HL-60 (cell line): ENCODE measurements at regions not wholly inside any gene's neighbourhood (a gene's known extent, or its start where the extent isn't known, plus 50 kb on each side); places are given as distances from the start of the nearest gene placed in this dataset.

Source experiments
- DNase-seq, 2 experiments: peaks; one replicate each; pipeline ENCODE4 v3.0.0-alpha.2; 2010 to 2020; ENCODE audit warnings: low read depth in 1 of 2, low spot score in 1 of 2
- H3K27ac ChIP-seq: fragments of 250-450 bp; sonication (Bioruptor Pico); replicated peaks from 2 replicates; pipeline ENCODE4 v1.5.1; 2020; ENCODE audit warnings: mild to moderate bottlenecking, moderate library complexity
- H3K27me3 ChIP-seq: fragments of 250-450 bp; sonication (Bioruptor Pico); 2 replicates; pipeline ENCODE4 v1.5.1; 2021; ENCODE audit warnings: mild to moderate bottlenecking, moderate library complexity; ENCODE audit not compliant: insufficient read depth, poor library complexity, severe bottlenecking
- H3K4me3 ChIP-seq: replicated peaks from 2 replicates; pipeline ENCODE4 v1.5.1; 2011; ENCODE audit warnings: mild to moderate bottlenecking, control low read depth, low read length; ENCODE audit not compliant: insufficient read depth
- GABPA ChIP-seq: IDR thresholded peaks from 2 replicates; pipeline ENCODE4 v1.6.1; 2012; ENCODE audit warnings: low read depth
- POLR2AphosphoS5 ChIP-seq: IDR thresholded peaks from 2 replicates; pipeline ENCODE4 v1.6.1; 2012; ENCODE audit warnings: low read depth
- SPI1 ChIP-seq: IDR thresholded peaks from 2 replicates; pipeline ENCODE4 v1.6.1; 2012; ENCODE audit warnings: low read depth, mild to moderate bottlenecking, borderline replicate concordance
- TF ChIP-seq, protein P1 (sequence below): IDR thresholded peaks from one replicate; pipeline ENCODE4 v1.5.1; 2011; ENCODE audit warnings: low read length, control low read depth, inconsistent platforms; ENCODE audit not compliant: insufficient read depth
- TF ChIP-seq, protein P2 (sequence below): IDR thresholded peaks from 2 replicates; pipeline ENCODE4 v1.6.1; 2012; ENCODE audit warnings: low read depth; ENCODE audit not compliant: insufficient replicate concordance

DNA sequence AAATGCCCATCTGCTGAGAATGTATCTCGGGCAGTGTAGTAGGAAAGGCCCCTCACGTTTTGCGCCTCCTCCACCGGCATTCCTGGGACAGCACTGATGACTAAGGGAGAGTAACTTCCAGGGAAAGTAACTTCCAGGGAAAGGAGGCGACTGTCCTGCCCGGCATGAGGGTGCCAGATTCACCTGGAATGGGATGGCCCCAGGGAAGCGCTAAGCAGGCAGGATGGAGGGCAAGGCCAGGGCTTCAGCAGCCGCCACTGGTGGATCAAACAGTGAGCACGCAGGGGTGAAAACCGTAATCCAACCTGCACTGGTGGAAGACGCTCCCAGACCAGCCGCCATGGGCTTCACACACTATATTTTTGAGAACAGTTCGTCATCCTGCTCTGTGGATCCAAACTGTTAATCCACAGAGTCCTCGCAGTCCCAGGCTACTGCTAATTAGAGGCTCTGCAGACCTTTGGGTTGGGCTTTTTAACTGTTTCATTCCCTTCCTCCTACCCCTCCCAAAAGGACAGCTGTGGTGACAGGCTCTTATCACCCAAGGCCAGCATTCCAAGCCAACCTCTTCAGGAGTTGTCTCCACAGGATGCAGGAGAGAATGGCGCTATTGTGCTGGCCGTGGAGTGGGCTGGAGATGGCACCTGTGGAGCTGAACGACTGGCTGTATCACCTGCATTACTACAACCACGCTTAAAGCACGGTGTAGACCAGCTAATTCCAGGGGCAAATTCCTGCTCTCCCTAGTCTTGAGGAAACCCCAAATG, 178.9 kb downstream of the DLL1 start:
- no peak overlapping the region for H3K27ac ChIP-seq
- no peak for DNase-seq
- no peaks in the 10 kb centered on the region for H3K27me3 ChIP-seq
- H3K4me3 ChIP-seq: no peak overlapping the region
- TF ChIP-seq POLR2AphosphoS5: no peak
- TF ChIP-seq GABPA: no peak
- no peak for TF ChIP-seq SPI1
- TF ChIP-seq, protein P1, sequence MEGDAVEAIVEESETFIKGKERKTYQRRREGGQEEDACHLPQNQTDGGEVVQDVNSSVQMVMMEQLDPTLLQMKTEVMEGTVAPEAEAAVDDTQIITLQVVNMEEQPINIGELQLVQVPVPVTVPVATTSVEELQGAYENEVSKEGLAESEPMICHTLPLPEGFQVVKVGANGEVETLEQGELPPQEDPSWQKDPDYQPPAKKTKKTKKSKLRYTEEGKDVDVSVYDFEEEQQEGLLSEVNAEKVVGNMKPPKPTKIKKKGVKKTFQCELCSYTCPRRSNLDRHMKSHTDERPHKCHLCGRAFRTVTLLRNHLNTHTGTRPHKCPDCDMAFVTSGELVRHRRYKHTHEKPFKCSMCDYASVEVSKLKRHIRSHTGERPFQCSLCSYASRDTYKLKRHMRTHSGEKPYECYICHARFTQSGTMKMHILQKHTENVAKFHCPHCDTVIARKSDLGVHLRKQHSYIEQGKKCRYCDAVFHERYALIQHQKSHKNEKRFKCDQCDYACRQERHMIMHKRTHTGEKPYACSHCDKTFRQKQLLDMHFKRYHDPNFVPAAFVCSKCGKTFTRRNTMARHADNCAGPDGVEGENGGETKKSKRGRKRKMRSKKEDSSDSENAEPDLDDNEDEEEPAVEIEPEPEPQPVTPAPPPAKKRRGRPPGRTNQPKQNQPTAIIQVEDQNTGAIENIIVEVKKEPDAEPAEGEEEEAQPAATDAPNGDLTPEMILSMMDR: no peak
- TF ChIP-seq, protein P2, sequence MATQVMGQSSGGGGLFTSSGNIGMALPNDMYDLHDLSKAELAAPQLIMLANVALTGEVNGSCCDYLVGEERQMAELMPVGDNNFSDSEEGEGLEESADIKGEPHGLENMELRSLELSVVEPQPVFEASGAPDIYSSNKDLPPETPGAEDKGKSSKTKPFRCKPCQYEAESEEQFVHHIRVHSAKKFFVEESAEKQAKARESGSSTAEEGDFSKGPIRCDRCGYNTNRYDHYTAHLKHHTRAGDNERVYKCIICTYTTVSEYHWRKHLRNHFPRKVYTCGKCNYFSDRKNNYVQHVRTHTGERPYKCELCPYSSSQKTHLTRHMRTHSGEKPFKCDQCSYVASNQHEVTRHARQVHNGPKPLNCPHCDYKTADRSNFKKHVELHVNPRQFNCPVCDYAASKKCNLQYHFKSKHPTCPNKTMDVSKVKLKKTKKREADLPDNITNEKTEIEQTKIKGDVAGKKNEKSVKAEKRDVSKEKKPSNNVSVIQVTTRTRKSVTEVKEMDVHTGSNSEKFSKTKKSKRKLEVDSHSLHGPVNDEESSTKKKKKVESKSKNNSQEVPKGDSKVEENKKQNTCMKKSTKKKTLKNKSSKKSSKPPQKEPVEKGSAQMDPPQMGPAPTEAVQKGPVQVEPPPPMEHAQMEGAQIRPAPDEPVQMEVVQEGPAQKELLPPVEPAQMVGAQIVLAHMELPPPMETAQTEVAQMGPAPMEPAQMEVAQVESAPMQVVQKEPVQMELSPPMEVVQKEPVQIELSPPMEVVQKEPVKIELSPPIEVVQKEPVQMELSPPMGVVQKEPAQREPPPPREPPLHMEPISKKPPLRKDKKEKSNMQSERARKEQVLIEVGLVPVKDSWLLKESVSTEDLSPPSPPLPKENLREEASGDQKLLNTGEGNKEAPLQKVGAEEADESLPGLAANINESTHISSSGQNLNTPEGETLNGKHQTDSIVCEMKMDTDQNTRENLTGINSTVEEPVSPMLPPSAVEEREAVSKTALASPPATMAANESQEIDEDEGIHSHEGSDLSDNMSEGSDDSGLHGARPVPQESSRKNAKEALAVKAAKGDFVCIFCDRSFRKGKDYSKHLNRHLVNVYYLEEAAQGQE: no peak

DNA sequence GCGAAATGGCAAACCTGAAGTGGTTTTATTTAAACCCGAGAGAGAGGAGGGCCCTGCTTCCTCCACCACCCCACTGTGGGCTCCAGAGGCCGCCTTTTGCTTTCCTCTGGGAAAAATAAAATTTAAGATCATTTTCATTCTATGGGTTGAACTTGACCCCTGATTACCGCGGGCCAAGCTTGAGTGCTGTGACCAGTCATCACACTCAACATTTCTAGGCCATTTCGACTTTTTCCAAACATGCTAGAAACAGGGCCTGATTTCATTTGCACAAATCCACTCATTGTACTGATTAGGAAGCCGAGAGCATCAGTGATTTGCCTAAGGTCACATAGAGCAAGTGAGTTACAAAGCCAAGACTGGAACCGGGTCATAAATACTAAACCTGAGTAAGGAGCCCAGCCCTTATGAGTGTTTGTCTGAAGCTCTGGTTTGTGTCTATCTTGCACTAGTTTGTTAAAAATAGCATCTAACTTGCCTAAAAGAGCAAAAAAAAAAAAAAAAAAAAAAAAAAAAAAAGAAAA, 179.7 kb downstream of the DLL1 start:
- H3K27ac ChIP-seq: no peak overlapping the region
- no peak for DNase-seq
- no peaks in the 10 kb centered on the region for H3K27me3 ChIP-seq
- TF ChIP-seq SPI1: no peak
- TF ChIP-seq, protein P1: no peak
- no peak for TF ChIP-seq GABPA
- TF ChIP-seq POLR2AphosphoS5: no peak
- TF ChIP-seq, protein P2: no peak
- no peak overlapping the region for H3K4me3 ChIP-seq

DNA sequence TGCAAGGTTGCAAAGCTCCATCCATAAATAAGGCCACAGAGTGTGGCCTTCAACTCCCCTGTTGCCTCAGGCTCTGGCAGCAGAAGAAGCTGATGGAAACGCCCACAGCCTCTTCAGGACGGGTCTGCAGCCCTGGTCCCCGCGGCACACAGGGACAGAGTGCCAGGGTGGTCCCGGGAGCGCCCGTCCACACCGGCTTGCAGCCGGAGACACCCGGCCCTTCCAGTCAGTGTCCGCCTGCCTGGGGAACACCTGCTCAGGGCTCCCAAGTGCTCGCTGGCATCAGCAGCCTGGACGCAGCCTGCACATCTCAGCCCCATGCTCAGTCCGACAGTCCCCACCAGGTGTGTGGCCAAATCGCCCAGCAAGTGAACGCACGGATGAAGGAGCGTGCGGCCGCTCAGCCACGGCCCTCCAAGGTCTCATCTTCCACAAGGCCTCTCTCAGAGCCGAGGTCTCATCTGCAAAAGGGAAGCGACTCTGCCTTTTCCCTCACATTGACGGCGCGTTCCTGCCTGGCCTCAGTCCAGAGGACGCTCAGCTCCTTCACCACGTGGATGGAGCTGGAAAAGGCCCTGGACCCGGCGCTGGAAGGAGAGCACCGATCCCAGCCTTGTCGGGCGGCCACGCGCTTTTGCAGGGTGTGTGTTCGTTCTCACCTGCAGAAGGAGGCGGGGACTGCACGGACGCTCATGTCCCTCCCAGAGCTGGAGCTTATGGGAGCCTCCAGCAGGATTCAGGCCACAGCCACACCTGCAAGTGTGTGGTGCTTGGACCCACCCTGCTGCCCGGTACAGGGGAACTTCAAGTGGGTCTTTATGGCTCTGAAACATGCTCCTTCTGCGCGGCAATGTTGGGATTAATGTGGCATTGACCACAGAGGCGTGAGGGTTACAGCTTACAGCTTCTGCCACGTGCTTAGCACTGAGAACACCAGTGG, 180.4 kb downstream of the DLL1 start:
- Histone ChIP-seq H3K4me3 (no peak overlapping the region), H3K27ac (no peak overlapping the region), H3K27me3 (no peaks in the 10 kb centered on the region)
- TF ChIP-seq SPI1 (no peak), GABPA (no peak), POLR2AphosphoS5 (no peak)
- TF ChIP-seq, protein P1: no peak
- TF ChIP-seq, protein P2: no peak
- no peak for DNase-seq
